Hindlimb muscle (tissue), 1 donor: ENCODE measurements at regions not wholly inside any gene's neighbourhood (a gene's known extent, or its start where the extent isn't known, plus 50 kb on each side); places are given as distances from the start of the nearest gene placed in this dataset.

Experiments
- DNase-seq: peaks from one replicate; pipeline ENCODE4 v3.0.0-alpha.2; 2013

DNA sequence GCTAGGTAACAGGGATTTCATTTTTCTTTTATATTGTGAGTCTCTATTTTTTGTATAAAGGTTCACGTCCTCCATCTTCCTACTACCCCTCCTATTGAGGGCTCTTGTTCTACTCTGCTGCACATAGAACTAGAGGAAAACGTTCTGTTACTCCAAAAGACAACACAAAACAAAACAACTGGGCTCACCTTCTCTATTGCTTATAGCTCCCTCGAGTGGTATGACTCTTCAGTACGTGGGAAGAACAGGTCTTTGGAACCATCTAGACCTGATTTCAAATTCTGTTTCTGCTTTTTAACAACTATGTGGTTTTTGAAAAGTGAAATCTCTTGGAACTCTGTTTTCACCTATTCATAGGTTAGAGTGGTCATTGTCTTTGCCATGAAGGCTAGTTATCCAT, 515.3 kb downstream of the SOX2 start:
- no peak for DNase-seq

DNA sequence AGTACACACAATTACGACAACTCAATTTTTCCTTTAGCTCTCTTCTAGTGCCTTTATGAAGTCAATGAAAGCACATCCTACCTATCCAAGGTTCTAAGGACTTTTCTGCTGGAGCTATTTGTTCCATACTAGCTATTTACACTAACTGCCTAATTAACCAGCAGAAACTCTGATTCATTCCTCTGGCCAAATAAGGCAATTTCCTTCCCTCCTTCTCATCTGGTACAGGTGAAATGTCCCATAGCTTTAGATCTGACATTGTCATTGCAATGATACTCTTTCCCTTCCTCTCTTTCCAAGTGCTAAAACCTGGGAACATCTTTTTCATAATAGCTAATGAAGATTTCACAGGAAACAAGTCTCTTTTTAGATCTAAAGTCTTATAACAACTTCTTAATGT, 521.7 kb downstream of the SOX2 start:
- DNase-seq: no peak

- DNase-seq: no peak
Measured at GRCh38 chr3:182233957-182234356, 522.2 kb downstream of the SOX2 start.

DNA sequence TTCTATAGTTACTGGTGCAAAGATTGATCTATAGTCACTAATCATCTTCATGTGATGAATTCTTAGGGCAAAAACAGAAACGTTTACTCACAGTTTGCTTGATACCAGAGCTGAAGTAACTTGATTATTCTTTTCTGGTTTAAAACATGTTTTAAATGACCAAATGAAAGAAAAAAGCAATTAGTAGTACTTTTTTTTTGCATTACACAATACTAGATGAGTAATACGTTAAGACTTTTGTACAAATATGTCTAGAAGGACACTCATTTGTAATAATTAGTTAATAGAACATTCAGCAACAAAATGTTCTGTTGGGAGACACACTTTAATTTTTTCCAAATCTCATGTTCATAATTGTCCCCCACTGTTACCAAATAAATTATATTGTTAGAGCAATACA, 523.2 kb downstream of the SOX2 start:
- DNase-seq: no peak

- no peak for DNase-seq
Measured at GRCh38 chr3:182235504-182235903, 523.8 kb downstream of the SOX2 start.

GRCh38 chr3:182238126-182238525, 526.4 kb downstream of the SOX2 start:
- DNase-seq: no peak

GRCh38 chr3:182239316-182239715, 527.6 kb downstream of the SOX2 start:
- no peak for DNase-seq

DNA sequence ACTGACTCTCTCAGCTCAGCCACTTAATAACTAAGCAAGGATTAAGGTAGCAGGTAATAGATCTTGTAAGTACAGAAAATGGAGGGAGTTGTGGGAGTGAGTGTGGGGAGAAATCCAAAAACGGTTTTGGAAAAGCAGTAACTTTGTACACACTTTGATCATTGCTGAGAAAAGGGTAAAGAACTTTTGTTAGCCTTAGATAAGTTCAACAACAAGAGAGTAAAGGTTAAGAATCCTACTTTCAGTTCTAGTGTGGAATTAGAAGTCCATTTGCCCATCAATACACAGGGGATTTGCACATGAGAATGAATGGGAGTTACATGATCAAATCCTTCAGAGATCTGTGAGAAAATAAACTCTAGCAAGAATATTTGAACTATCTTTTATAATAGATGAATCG, 528.7 kb downstream of the SOX2 start:
- no peak for DNase-seq

DNA sequence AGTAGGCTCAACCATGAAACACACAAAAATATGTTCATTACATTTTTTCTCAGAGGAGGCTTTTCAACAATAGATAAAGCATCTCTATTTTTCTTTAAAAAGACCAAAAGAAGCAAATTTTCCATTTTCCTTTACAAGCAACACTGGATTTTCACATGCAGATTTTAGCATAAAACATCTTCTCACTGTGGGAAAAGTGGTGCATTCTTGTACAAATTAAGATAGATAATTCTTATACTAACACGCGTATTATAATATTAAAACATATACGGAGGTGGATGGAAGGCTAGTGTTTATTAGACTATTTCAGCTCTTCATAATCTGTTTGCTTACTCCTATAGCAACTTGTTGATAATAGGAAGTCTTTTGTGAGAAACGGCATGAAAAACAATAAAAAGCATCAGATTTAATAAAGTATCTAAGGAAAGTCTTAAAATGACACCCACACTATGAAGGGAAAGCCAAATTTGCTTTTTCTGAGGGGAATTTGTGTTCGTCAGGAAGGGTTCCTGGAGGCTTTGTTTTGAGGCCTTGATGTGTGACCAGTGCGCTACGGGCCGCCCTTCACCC, 529.6 kb downstream of the SOX2 start:
- DNase-seq: no peak

GRCh38 chr3:182241766-182242488, 530.2 kb downstream of the SOX2 start:
- DNase-seq: peak; percentile 62

GRCh38 chr3:182242489-182242942, 530.8 kb downstream of the SOX2 start:
- DNase-seq: no peak

DNA sequence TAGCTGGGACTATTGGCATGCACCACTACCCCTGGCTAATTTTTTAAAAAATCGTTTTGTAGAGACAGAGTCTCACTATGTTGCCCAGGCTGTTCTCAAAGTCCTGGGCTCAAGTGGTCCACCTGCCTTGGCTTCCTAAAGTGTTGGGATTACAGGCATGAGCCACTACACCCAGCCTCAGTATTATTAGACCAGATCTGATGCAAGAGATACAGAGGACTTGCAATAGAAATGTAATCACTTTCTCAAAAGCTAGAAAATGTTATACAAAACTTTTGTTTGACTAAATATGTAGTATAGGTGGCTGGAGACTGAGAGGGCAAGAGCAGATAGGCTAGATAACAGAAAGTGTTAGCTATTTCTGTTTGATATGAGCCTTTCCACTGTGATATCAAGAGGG, 531.9 kb downstream of the SOX2 start:
- no peak for DNase-seq

GRCh38 chr3:182244222-182244971, 532.7 kb downstream of the SOX2 start:
- DNase-seq: no peak

GRCh38 chr3:182245059-182245458, 533.3 kb downstream of the SOX2 start:
- DNase-seq: no peak

- no peak for DNase-seq
Measured at GRCh38 chr3:182246870-182247269, 535.1 kb downstream of the SOX2 start.

DNA sequence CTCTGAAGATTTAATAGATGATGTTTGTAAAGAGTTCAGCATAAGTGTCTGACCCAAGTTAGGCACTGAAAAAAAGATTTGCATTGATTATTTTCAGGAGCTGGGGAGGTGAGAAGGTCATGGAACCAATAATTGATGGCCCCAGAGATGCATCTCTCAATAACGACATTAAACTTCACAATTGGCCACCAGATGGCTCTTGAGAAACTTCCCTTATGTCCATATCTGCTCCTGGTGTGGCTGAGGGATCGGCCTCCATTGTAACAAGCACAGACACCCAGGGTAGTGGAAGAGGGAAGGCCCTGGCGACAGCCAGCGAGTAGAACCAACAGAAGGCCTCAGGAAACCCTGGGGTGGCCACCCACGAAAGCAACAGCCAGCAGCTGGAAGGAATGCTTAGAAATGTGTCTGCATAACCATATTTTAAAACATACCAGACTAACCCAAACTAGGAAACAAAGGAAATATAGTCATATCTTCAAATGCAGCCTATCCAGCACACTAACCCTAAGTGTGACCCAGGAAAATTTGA, 536.7 kb downstream of the SOX2 start:
- no peak for DNase-seq

GRCh38 chr3:182252802-182253201, 540.5 kb upstream of the ATP11B start:
- no peak for DNase-seq

GRCh38 chr3:182255158-182255557, 538.1 kb upstream of the ATP11B start:
- no peak for DNase-seq

GRCh38 chr3:182257361-182257760, 535.9 kb upstream of the ATP11B start:
- DNase-seq: no peak

- DNase-seq: peak; percentile 45
Measured at GRCh38 chr3:182258538-182259177, 534.6 kb upstream of the ATP11B start.

DNA sequence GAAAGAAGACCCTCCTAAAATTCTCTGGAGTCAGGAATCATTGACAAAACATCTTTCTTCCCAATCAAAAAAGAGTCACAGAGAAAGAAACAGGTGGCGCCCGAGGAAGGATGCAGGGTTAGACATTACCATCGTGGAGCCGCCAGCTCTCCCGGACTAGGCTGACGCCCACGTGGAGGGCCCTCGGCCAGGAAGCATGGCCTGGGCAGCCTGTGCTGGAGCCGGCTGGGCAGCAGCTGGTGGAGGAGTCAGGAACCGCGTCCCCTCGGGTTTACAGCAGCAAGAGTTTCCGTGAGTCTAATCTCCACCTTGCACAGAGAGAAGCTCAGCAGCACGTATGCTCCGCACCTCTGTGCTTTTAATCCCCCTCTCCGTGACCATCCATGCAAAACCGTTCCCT, 533.7 kb upstream of the ATP11B start:
- DNase-seq: no peak

GRCh38 chr3:182261041-182261440, 532.3 kb upstream of the ATP11B start:
- DNase-seq: no peak

- no peak for DNase-seq
Measured at GRCh38 chr3:182268711-182269110, 524.6 kb upstream of the ATP11B start.
